ENCODE measurements at regions not wholly inside any gene's neighbourhood (a gene's known extent, or its start where the extent isn't known, plus 50 kb on each side); places are given as distances from the start of the nearest gene placed in this dataset.

GRCh38 chr10:78618050-78618449, 450.7 kb upstream of the ZMIZ1 start:
- DNase-seq (ENCODE audit: low read depth, low spot score) = no peak
- Histone ChIP-seq H3K27me3 (ENCODE audit: control insufficient read depth, insufficient read depth, low read length) (peaks cover 29% of the 10 kb centered on the region), H3K4me3 (ENCODE audit: low read depth, low read length) (no peak overlapping the region), H3K27ac (ENCODE audit: low read depth, low read length) (no peak overlapping the region), H3K9me3 (ENCODE audit: control insufficient read depth, insufficient read depth, low read length) (no peaks in the 10 kb centered on the region)
- POLR2A ChIA-PET = no interaction called here
- no peak for TF ChIP-seq CTCF (IDR thresholded peaks at IDR 0.05; ENCODE audit: low read depth, low read length)
- CTCF ChIA-PET = no interaction called here

GRCh38 chr10:78619115-78619851, 449.5 kb upstream of the ZMIZ1 start:
- Histone ChIP-seq H3K27me3 (ENCODE audit: control insufficient read depth, insufficient read depth, low read length) (peaks cover 22% of the 10 kb centered on the region), H3K4me3 (ENCODE audit: low read depth, low read length) (no peak overlapping the region), H3K27ac (ENCODE audit: low read depth, low read length) (no peak overlapping the region), H3K9me3 (ENCODE audit: control insufficient read depth, insufficient read depth, low read length) (no peaks in the 10 kb centered on the region)
- no peak for DNase-seq (ENCODE audit: low read depth, low spot score)
- TF ChIP-seq CTCF (IDR thresholded peaks at IDR 0.05; ENCODE audit: low read depth, low read length) = no peak
- POLR2A ChIA-PET = no interaction called here
- CTCF ChIA-PET = no interaction called here

- ChIA-PET CTCF (no interaction called here), POLR2A (no interaction called here)
- peaks cover 19% of the 10 kb centered on the region for H3K27me3 ChIP-seq (ENCODE audit: control insufficient read depth, insufficient read depth, low read length)
- H3K9me3 ChIP-seq (ENCODE audit: control insufficient read depth, insufficient read depth, low read length) = no peaks in the 10 kb centered on the region
- TF ChIP-seq CTCF (IDR thresholded peaks at IDR 0.05; ENCODE audit: low read depth, low read length) = no peak
- DNase-seq (ENCODE audit: low read depth, low spot score) = no peak
- H3K4me3 ChIP-seq (ENCODE audit: low read depth, low read length) = no peak overlapping the region
- H3K27ac ChIP-seq (ENCODE audit: low read depth, low read length) = no peak overlapping the region
These were observed 448.9 kb upstream of the ZMIZ1 start for GRCh38 chr10:78619896-78620295.

GRCh38 chr10:78620985-78621799, 447.6 kb upstream of the ZMIZ1 start:
- peaks cover 8% of the 10 kb centered on the region for H3K27me3 ChIP-seq (ENCODE audit: control insufficient read depth, insufficient read depth, low read length)
- ChIA-PET CTCF (no interaction called here), POLR2A (no interaction called here)
- H3K4me3 ChIP-seq (ENCODE audit: low read depth, low read length) = no peak overlapping the region
- no peak for DNase-seq (ENCODE audit: low read depth, low spot score)
- no peaks in the 10 kb centered on the region for H3K9me3 ChIP-seq (ENCODE audit: control insufficient read depth, insufficient read depth, low read length)
- H3K27ac ChIP-seq (ENCODE audit: low read depth, low read length) = no peak overlapping the region
- no peak for TF ChIP-seq CTCF (IDR thresholded peaks at IDR 0.05; ENCODE audit: low read depth, low read length)

- Histone ChIP-seq H3K9me3 (ENCODE audit: control insufficient read depth, insufficient read depth, low read length) (no peaks in the 10 kb centered on the region), H3K27me3 (ENCODE audit: control insufficient read depth, insufficient read depth, low read length) (peaks cover 5% of the 10 kb centered on the region), H3K27ac (ENCODE audit: low read depth, low read length) (no peak overlapping the region), H3K4me3 (ENCODE audit: low read depth, low read length) (no peak overlapping the region)
- CTCF ChIA-PET = no interaction called here
- POLR2A ChIA-PET = no interaction called here
- no peak for DNase-seq (ENCODE audit: low read depth, low spot score)
- no peak for TF ChIP-seq CTCF (IDR thresholded peaks at IDR 0.05; ENCODE audit: low read depth, low read length)
These were observed 445.1 kb upstream of the ZMIZ1 start for GRCh38 chr10:78623578-78624215.
